ENCODE measurements at regions not wholly inside any gene's neighbourhood (a gene's known extent, or its start where the extent isn't known, plus 50 kb on each side); places are given as distances from the start of the nearest gene placed in this dataset.
A peak's percentile ranks its signal among the peaks of the same experiment; 100 is the strongest.

DNA sequence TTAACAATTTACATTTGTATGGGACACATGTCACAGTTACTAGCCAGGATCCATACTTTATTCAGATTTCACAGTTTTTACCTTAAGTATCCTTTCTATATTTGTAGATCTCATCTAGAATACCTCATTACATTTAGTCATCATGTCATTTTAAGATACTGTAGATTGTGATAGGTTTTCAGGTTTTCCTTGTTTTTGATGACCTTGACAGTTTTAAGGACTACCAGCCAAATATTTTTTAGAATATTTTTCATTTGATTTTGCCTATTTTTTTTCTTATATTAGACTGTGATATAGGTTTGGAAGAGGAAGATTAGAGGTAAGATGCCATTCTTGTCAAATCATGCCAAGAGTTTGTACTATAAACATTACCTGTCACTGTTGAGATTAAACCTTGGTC, 460.3 kb downstream of the ANKRD7 start:
- DNase-seq: no peak

DNA sequence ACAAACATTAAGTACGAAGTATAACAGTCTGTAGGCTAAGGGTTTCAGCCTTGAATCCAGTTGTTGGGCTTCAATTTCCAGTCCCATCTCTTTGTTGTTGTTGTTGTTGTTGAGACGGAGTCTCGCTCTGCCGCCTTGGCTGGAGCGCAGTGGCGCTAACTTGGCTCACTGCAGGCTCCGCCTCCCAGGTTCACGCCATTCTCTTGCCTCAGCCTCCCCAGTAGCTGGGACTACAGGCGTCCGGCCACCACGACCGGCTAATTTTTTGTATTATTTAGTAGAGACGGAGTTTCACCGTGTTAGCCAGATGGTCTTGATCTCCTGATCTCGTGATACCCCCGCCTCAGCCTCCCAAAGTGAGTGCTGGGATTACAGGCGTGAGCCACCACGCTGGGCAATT, 464.9 kb downstream of the ANKRD7 start:
- no peak for DNase-seq

DNA sequence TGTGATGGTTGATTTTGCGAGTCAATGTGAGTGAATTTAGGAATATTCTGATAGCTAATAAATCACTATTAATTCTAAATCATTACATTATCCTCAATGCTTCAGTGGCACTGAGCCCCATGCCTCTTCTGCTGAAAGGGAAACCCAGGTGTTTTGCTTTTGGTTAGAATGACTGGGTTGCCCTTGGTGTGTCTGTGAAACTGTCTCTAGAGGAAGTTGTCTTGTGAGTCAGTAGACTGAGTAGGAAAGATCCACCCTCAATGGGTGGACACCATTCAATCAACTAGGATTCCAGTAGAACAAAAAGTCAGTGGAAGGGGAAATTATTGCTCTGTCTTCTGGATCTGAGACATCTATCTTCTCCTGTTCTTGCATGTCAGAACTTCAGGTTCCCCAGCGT, 472.4 kb downstream of the ANKRD7 start:
- no peak for DNase-seq

DNA sequence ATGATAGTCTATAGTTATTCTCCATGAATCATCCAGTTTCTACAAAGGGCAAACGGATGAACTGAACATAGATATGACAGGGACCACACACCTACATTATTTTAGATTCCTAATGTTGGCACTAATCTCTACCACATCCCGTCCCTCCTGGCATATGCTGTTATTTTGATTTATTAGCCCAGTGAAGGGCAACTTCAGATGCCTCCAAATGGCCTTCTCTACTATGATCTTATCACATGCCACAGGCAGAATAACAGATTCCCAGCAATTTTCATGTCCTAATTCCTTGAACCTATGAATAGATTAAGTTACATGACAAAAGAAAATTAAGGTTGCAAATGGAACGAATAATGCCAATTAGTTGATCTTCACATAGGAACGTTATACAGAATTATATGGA, 474.7 kb downstream of the ANKRD7 start:
- no peak for DNase-seq

DNA sequence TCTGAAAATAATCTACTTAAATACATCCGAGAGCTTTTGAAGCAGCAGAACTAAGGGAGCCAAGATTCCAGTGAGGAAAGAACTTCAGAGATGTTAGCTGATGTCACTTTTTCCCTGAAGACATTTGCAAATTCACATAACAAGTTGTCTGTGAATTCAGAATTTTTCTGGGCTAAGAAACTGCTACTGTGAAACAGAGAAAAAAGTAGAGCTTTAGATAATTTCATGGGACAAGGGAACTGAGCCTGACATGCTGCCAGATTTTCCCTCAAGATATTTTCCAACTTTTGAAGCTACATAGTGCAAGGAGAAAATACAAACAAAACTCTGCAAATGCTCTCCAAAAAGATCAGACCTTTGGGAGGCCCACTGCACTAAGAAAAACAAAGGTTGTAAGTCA, 484.2 kb downstream of the ANKRD7 start:
- DNase-seq: no peak

DNA sequence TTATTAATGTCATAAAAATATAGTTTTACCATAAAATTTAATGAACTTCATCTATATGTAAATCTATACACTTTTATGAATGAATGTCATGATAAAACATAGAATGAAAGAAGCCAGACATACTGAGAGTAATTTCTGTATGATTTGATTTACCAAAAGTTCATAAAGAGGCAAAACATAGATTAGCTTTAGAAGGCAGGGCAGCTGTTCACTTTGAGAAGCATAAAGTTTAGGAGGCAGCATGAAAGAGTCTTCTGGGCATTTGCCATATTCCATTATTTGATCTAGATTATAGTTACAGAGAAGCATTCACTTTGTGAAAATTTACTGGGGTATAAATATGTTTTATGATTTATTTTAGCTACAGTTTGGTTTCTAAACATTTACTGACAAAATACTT, 487.2 kb downstream of the ANKRD7 start:
- DNase-seq: no peak

DNA sequence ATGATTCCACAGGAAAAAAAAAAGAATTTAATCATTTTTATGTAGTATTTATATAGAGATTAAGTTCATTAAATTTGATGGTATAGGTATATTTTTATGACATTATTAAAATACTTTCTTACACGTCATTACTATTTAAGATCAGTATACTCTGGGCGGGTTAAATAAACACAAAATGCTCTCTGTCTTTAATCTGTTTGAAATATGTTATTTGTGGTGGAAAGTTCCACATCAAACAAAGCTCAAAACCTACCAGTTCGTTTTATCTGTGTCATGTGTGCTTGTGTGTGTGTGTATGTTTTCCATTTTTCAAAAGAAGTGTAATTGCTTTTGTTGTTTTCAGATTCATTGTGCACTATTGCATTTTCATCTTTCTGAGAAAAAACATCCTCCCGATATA, 488.5 kb downstream of the ANKRD7 start:
- no peak for DNase-seq

DNA sequence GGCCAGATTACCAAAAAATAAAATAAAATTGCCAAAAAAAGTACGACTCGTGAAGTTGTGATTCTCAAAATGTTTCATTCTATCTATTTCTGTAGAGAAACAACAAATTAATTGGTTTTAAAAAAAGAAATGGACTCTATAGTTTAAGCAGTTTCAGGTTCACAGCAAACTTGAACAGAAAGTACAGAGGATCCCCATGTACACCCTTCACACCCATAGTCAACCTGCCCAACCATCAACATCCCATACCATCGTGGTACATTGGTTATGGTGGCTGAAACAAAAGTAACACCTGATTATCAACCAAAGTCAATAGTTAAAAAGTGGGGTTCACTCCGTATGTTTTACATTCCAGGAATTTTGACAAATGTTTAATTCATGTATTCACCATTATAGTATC, 496.1 kb downstream of the ANKRD7 start:
- DNase-seq: no peak

DNA sequence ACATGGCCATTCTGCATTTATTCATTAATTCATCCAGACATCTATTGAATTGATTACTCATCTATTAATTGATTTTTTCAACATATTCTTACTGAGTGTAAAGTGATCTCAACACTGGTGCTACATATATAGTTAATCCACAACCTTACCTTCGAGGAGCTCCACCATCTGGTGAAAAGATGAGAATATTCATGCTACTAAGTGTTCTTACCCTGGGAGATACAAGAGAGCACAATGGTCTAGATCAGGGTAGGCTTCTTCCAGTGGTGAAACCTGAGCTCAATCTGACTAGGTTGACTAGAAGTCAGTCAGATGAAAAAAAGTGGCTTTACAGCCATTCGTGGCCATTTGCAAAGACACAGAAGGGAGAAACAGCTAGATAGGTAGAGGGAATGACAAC, 507.4 kb downstream of the ANKRD7 start:
- no peak for DNase-seq

DNA sequence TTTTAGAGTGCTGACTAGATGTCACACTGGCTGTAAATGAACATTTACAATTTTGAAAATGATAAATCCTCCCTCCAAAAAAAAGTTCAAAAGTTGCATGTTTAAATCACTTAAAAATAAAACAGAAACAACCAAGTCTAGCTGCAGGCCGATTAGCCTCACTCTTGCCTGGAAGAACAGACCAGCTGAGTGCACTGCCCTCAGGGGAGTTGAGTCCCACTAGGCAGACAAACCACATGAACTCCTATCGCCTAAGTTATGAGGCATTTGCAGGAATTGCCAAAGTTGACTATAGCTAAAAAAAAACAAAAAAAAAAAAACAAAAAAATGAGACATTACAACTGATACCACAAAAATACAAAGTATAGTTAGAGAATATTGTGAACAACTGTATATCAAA, 510.0 kb downstream of the ANKRD7 start:
- no peak for DNase-seq

DNA sequence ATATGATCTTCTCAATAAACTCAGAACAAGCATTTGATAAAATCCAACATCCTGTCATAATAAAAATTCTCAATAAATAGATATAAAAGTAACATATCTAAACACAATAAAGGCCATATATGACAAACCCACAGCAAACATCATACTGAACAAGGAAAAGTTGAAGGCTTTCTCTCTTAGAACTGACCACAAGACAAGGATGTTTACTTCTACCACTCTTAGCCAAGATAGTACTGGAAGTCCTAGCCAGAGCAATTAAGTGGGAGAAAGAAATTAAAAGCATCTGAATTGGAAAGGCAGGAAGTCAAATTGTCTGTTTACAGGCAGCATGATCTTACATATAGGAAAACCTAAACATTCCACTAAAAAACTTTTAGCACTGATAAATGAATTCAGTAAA, 510.9 kb downstream of the ANKRD7 start:
- no peak for DNase-seq

DNA sequence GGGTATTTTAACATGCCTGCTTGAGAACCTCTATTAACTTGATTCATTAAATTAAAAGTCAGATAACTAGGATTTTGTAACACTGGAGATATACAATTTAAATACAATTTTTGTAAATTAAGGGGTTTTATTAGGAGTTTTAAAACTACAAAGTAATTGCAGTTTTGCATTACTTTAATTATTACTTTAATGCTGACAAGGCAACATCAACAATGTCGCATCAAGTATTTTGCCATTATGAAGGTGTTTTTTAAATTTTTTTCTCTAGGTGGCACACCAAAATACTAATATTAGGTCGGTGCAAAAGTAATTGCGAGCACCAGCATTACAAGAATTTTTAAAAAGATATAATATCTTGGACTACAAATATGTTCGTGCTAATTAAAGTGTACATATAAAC, 513.4 kb downstream of the ANKRD7 start:
- no peak for DNase-seq

DNA sequence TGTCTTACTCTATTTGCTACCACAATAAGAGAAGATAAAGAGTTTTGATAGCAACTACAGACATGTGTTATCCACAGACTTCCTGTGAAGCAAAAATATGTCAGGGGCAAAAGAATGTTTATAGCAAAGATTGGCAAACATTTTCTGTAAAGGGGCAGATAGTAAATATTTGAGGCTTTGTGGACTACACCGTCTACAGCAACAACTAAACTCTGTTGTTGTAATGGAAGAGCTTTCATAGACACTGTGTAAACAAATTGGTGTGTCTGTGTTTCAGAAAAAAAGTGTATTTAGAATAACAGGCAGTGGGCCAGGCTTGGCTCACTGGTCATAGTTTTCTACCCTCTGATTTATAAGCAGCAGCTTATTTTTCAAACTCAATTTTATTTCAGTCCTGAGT, 521.4 kb downstream of the ANKRD7 start:
- no peak for DNase-seq

DNA sequence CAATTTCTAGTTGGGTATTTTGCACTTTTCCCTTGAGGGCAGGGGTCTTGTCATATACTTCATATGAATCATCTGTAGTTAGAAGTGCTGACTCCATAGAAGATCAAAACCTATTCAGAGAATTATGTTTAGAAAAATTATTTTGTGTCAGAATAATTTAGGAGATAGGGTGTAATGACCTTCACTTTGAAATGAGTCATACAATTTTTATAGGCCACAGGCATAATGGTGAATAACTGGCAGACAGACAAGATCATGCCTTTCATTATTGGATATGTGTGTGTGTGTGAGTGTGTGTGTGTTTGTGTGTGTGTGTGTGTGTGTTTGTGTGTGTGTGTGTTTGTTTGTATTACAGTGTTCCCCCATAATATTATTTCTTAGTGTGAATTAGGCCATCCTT, 523.0 kb downstream of the ANKRD7 start:
- no peak for DNase-seq

DNA sequence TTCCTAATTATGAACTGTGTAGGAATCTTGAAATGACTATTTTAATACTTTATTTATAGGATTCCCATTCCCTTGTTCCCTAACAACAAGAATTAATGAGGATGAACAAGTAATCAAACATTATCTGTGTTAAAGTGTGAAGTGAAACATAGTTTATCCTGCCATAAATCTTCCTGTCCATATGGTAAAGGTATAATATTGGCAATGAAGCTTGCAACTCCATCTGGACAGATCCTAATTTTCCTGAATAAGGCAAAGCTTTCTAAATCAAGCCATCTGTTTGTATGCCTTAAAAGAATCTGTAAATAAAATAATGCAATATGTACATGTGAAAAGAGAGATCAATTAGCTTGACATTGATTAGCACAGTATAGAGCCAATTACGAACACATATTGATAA, 529.0 kb downstream of the ANKRD7 start:
- no peak for DNase-seq

DNA sequence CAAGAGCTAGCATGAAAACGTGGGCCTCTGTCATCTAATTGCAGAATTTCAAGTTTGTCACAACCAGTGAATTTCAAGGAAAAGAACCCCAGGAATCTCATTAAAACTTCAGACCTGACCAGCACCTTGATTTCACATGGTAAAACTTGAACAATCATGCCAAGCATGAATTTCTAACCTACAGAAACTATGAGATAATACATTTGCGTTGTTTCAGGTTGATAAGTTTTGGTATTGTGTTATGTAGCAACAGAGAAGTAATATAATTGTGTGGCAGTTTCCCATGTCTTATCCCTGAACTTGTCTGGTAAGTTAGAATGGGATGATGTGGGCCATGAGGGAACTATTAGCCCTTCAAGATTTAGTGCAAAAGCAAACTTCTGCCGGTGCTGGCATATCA, 530.1 kb downstream of the ANKRD7 start:
- no peak for DNase-seq

DNA sequence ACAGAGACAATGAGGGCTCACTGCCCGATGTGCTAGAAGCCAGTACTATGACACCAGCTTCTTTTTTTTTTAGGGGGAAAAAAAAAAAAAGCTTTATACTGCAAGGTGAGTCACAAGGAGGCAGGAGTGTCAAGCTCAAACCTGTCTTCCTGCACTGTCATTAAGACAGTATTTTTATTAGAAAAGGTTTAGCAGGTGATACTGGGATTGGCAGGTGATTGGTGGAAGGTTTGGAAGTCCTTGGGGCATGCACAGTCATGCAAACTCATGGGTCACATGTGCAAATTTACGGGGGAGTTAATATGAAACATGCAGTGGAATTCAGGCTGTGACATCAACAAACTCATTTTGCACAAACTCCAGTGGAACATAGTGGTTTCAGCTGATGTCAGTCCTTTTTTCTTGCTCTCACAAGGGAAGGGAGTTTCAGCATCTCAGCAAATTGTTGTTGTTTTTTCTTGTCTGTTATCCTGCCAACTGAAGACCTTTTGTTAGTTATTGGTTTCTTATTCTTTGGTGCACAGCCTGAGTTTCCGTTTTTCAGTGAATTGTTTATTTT, 530.6 kb downstream of the ANKRD7 start:
- no peak for DNase-seq

DNA sequence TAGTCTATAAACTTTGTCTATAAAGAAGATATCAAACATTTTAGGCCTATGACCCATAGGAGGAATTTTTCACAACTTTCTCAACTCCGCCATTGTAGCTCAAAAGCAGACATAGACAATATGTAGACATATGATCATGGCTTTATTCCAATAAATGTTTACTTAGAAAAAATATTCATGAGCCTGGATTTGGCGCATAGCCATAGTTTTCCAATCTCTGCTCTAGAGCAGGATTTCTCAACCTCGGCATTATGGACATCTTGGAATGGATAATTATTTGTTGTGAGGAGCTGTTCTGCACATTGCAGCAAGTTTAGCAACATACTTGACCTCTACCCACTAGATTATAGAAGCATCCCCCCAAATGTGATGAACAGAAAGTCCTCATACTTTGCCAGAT, 532.6 kb downstream of the ANKRD7 start:
- no peak for DNase-seq

DNA sequence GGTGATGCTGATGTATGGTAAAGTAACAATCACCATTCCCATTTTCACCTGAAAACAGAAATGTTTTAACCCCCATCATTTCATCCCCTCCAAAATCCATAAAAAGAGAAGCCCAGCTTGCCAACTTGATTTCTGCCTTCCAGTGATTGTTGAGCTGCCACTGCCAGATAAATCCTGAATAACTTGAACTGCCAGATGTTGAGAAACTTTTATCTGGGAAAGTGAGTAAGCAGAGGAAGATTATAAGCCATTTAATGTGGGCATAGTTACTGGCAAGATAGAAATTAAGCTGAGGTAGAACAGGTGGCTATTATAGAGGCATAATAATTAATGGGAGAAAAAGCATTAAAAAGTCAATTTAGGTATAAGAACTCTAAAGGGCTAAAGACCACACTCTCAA, 534.1 kb downstream of the ANKRD7 start:
- no peak for DNase-seq

DNA sequence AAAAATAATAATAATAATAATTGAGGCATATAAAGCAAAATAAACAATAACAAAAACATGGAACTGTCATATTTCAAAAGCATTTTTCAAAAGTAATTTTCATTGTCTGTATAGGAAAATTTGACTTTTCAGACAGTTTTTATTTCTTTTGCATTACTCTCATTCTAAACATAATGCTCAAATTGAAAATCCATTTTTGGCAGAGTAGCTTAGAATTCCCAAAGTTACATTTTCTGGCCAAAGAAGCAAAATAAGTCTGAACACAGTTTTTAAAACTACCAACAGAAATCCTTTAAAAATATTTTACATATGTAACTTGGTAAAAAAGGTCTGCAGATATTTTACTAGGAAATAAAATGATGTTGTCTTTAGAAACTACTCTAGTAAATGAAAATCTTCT, 535.4 kb downstream of the ANKRD7 start:
- DNase-seq: no peak

DNA sequence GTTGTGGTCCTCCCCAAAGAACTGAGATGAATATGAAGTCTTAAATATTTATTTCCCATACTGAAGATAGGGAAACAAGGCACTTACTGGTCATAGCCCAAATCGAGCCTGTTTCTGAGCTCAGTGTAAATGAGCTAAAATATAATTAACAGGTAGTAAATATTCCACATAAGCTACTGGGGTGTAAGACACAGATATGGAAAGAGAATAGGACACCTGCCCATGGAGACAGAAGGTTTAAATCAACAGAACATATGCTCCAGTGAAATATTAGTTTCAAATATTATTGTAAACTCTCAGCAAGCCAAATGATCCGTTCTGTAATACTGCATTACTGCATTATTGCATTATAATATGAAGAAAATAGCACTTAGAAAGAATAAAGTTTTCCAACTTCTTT, 537.9 kb downstream of the ANKRD7 start:
- DNase-seq: no peak

DNA sequence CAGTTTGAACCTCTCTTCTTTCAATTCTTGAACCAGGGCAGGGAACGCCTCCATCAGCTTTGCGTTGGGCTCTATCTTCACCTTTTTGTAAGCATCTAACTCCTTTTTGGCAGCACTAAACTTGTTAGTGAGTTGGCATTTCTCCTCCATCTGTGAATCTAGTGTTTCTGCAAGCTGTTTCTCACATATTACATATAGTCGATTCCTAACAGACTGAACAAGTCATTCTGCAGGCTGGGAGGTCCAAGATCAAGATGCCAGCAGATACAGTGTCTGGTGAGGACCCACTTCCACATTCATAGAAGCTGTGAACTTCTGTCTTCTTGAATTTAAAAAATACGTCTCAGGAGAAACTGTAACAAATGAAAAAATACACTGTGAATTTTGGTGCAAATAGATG, 539.7 kb downstream of the ANKRD7 start:
- DNase-seq: peak in 3 of 58 donors; percentile 1 to 13 (median 4)

DNA sequence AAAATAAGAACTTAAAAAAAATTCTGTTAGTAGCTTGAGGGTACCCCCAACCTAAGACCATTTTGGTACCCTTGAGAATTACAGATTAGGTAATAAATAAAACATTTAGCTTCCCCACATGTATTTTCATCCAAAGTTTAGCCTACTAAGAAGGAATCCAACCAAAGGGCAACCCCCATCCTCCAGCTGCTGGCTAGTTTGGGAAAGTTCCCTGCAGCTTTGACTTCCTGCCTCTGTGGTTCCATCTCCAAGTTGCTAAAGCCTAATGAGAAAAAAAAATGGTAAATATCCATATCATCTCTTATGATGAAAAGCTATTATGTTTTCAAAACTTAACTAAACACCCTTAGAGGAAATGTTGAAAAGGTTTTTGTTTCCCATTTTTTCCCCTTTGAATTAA, 547.2 kb downstream of the ANKRD7 start:
- DNase-seq: no peak

DNA sequence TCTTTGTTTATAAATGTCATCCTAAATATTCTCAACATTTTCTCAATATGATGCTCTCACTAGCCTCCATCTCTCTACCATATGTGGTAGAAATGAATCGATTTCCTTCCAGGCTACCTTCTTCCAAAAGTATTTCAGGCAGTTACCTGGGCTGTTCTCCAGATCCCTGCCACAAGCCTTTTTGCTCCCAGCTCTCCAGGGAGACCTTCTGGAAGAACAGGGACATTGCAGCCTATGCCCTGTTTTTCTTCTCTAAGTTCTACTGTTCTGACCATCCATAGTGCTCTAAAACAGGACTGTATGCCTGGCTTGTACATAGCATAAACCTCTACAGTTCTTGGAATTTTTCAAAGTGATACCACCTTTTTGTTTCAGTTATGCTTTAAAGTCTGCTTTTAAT, 552.8 kb downstream of the ANKRD7 start:
- DNase-seq: no peak

DNA sequence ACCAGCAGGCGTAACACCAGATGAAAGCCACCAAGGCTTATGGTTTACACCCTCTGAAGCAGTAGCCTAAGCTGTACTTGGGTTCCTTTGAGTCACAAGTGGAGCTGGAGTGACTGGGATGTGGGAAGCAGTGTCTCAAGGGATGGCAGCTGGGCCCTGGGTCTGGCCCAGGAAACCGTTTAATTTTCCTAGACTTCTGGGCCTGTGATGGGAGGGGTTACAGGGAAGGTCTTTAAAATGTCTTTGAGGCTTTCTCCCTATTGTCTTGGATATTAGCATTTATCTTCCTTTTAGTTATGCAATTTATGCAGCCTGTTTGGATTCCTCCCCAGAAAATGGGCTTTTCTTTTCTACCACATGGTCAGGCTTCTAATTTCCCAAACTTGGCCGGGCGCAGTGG, 568.2 kb downstream of the ANKRD7 start:
- DNase-seq: no peak
